Vagina (tissue), 2 donors: ENCODE measurements at regions not wholly inside any gene's neighbourhood (a gene's known extent, or its start where the extent isn't known, plus 50 kb on each side); places are given as distances from the start of the nearest gene placed in this dataset.

Experiments
- DNase-seq, 2 donors: peaks; one replicate each; pipeline ENCODE4 v3.0.0-alpha.2; 2017; ENCODE audit errors: extremely low spot score in 2 of 2
- H3K27ac ChIP-seq: fragments of 200-600 bp; sonication (generic); one replicate; pipeline ENCODE4 v1.5.1; 2019
- H3K27me3 ChIP-seq: fragments of 200-600 bp; sonication (generic); one replicate; pipeline ENCODE4 v1.5.1; 2019
- H3K36me3 ChIP-seq, 2 donors: fragments of 200-600 bp; sonication (generic); one replicate each; pipeline ENCODE4 v1.5.1; 2017 to 2019
- H3K4me1 ChIP-seq: fragments of 200-600 bp; sonication (generic); one replicate; pipeline ENCODE4 v1.5.1; 2019
- H3K4me3 ChIP-seq, 2 donors: fragments of 200-600 bp; sonication (generic); 1 replicate in 1 of 2; 2 replicates in 1 of 2; pipeline ENCODE4 v1.5.1; 2016 to 2019
- H3K9me3 ChIP-seq: fragments of 200-600 bp; sonication (generic); one replicate; pipeline ENCODE4 v1.5.1; 2019
- POLR2A ChIP-seq, 2 donors: fragments of 450-650 bp; IDR thresholded peaks; one replicate each; pipeline ENCODE4 v1.6.1; 2017; ENCODE audit warnings: antibody characterized with exemption in 2 of 2, mild to moderate bottlenecking in 2 of 2, moderate library complexity in 2 of 2
- POLR2AphosphoS5 ChIP-seq, 2 donors: sonication (generic); formaldehyde crosslinking; IDR thresholded peaks; one replicate each; pipeline ENCODE4 v1.9.0; 2017; ENCODE audit warnings: antibody characterized with exemption in 2 of 2, mild to moderate bottlenecking in 2 of 2, low read depth in 1 of 2; ENCODE audit not compliant: insufficient read depth in 1 of 2
- intact Hi-C: fragments of 100-400 bp; cut with DNase I; formaldehyde crosslinking; loops from one replicate; pipeline ENCODE4 v1.15.1; 2023
- TF ChIP-seq, protein P1 (sequence below), 3 experiments: fragments of 450-650 bp in 2 of 3; fragments of 200-600 bp in 1 of 3; sonication (generic) in 1 of 3; IDR thresholded peaks; one replicate each; pipeline ENCODE4 v1.5.1; 2017 to 2019; ENCODE audit warnings: antibody characterized with exemption in 3 of 3, mild to moderate bottlenecking in 2 of 3, moderate library complexity in 2 of 3

DNA sequence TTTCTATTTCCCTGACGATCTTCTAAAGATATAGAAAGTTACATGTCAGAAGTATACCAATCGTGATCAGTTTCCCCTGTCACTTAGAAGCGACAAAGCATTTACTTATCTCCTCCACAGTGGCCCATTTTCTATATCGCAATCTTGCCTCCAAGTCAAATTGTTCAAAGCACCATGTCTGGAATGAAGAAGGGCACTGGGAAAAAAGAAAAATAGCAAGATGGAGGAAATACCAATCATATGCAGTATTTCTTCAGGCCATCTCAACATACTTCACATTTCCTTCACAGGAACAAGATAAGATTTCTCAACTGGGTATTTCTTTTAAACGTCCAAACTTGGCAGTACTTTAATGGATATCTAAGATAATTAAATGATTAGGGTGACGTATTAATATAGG, 63.3 kb upstream of the IL6 start:
- Histone ChIP-seq H3K4me1 (no peaks in the 10 kb centered on the region), H3K4me3 (no peak overlapping the region), H3K36me3 (no peaks in the 10 kb centered on the region), H3K27me3 (no peaks in the 10 kb centered on the region), H3K27ac (no peak overlapping the region), H3K9me3 (no peaks in the 10 kb centered on the region)
- DNase-seq: no peak
- intact Hi-C loops: no loop called here
- TF ChIP-seq, protein P1, sequence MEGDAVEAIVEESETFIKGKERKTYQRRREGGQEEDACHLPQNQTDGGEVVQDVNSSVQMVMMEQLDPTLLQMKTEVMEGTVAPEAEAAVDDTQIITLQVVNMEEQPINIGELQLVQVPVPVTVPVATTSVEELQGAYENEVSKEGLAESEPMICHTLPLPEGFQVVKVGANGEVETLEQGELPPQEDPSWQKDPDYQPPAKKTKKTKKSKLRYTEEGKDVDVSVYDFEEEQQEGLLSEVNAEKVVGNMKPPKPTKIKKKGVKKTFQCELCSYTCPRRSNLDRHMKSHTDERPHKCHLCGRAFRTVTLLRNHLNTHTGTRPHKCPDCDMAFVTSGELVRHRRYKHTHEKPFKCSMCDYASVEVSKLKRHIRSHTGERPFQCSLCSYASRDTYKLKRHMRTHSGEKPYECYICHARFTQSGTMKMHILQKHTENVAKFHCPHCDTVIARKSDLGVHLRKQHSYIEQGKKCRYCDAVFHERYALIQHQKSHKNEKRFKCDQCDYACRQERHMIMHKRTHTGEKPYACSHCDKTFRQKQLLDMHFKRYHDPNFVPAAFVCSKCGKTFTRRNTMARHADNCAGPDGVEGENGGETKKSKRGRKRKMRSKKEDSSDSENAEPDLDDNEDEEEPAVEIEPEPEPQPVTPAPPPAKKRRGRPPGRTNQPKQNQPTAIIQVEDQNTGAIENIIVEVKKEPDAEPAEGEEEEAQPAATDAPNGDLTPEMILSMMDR (IDR thresholded peaks at IDR 0.05): no peak
- TF ChIP-seq POLR2AphosphoS5 (IDR thresholded peaks at IDR 0.05; ENCODE audit: insufficient read depth in 1 of 2, low read depth in 1 of 2) (no peak), POLR2A (IDR thresholded peaks at IDR 0.05) (no peak)

DNA sequence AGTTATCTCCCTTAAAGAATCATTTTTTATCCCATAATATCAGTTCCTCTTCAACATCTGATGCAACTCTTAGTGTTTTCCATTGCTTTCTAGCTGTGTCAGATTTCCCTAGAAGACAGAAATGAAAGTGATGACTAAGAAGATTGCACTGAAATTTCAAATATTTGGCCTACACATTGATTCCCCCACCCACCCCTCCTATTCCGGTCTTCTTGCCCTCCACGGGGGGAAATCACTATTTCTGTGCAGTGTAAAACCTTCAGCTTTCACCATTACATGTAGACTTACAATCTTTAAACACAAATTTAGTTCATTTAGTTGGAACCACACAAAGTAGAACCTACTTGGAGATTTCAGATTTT, 63.7 kb upstream of the IL6 start:
- no peak overlapping the region for H3K4me3 ChIP-seq
- no peak overlapping the region for H3K27ac ChIP-seq
- intact Hi-C loops: no loop called here
- H3K36me3 ChIP-seq: no peaks in the 10 kb centered on the region
- H3K27me3 ChIP-seq: no peaks in the 10 kb centered on the region
- no peaks in the 10 kb centered on the region for H3K4me1 ChIP-seq
- no peak for DNase-seq
- TF ChIP-seq POLR2A (IDR thresholded peaks at IDR 0.05): no peak
- TF ChIP-seq, protein P1 (IDR thresholded peaks at IDR 0.05): no peak
- TF ChIP-seq POLR2AphosphoS5 (IDR thresholded peaks at IDR 0.05; ENCODE audit: insufficient read depth in 1 of 2, low read depth in 1 of 2): no peak
- H3K9me3 ChIP-seq: no peaks in the 10 kb centered on the region

DNA sequence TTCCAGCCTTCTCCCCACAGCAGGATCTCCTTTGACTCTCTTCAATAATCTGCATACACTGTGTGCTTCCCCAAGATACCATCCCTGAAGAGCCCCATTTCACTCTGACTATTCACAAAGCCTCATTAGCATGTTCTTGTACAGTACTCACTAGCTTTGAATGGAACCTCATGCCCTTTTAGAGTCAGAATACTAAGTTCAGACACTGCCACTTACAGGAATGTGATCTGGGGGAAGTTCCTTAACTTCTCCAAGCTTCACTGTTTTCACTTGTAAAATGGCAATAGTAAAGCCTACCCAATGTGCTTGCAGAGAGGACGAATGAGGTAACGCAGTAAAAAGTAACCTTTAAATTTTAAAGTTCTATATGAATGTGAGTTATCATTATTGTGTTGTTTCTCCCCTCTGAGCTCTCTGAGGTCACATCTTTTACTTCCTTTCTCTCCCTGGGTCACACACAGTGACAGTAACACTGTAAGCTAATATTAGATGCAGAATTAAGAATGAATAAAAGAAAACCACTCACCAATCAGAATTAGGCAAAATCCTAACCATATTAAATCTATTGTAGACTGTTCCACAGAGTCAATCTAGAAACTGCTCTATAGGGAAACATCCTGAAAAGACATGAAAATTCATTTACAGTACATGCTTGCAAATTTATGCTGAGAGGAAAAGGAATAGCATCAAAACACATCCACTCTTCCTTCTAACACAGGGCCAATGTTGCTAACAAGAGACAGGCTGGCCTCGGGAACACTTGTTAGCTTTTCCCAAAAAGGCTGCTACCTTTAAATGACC, 64.2 kb upstream of the IL6 start:
- DNase-seq: no peak
- Histone ChIP-seq H3K9me3 (no peaks in the 10 kb centered on the region), H3K27me3 (no peaks in the 10 kb centered on the region), H3K27ac (no peak overlapping the region), H3K36me3 (no peaks in the 10 kb centered on the region), H3K4me1 (no peaks in the 10 kb centered on the region), H3K4me3 (no peak overlapping the region)
- intact Hi-C loops: no loop called here
- TF ChIP-seq, protein P1 (IDR thresholded peaks at IDR 0.05): no peak
- TF ChIP-seq POLR2A (IDR thresholded peaks at IDR 0.05) (no peak), POLR2AphosphoS5 (IDR thresholded peaks at IDR 0.05; ENCODE audit: insufficient read depth in 1 of 2, low read depth in 1 of 2) (no peak)

DNA sequence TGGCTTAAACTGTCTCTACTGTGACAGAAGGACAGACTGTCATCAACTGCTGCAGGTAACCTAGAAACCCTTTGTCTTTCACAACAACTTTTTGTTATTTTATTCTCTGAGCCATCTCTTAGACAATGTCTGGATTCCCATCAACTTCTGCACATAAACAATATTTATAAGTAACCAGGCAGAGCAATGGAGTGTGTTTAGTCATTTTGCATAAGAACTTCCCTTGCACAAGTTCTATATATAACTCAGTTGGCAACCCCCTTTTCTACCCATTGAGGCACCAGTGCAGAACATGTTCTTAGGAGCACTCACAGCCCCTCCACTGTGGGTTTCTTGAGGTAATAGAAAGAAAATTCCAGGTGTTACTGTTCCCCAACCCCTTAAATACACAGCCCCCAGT, 65.0 kb upstream of the IL6 start:
- no peaks in the 10 kb centered on the region for H3K4me1 ChIP-seq
- H3K9me3 ChIP-seq: no peaks in the 10 kb centered on the region
- H3K4me3 ChIP-seq: no peak overlapping the region
- H3K36me3 ChIP-seq: no peaks in the 10 kb centered on the region
- intact Hi-C loops: no loop called here
- H3K27me3 ChIP-seq: no peaks in the 10 kb centered on the region
- no peak overlapping the region for H3K27ac ChIP-seq
- no peak for DNase-seq
- TF ChIP-seq POLR2A (IDR thresholded peaks at IDR 0.05) (no peak), POLR2AphosphoS5 (IDR thresholded peaks at IDR 0.05; ENCODE audit: insufficient read depth in 1 of 2, low read depth in 1 of 2) (no peak)
- TF ChIP-seq, protein P1 (IDR thresholded peaks at IDR 0.05): no peak

DNA sequence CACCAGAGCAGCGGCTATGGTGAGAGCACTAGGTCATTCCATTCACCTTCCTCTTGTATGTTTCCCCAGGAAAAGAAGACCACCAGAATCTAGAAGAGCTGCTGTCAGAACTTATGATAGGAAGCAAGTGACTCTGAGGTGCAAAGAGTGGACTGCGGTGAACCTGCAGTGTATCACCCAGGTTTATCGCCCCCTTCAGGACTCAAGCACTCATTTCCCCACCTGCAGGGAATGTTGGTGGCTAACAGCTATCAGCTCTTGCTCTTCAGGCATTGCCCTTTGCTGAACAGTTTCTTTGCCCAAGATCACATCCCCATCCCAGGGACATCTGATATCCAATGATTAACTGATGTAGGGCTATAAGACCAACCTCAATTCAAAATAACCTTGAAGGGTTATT, 66.3 kb upstream of the IL6 start:
- Histone ChIP-seq H3K27ac (no peak overlapping the region), H3K4me1 (no peaks in the 10 kb centered on the region), H3K9me3 (no peaks in the 10 kb centered on the region), H3K36me3 (no peaks in the 10 kb centered on the region), H3K4me3 (no peak overlapping the region), H3K27me3 (no peaks in the 10 kb centered on the region)
- no peak for DNase-seq
- intact Hi-C loops: no loop called here
- TF ChIP-seq, protein P1 (IDR thresholded peaks at IDR 0.05): no peak
- TF ChIP-seq POLR2A (IDR thresholded peaks at IDR 0.05): no peak
- no peak for TF ChIP-seq POLR2AphosphoS5 (IDR thresholded peaks at IDR 0.05; ENCODE audit: insufficient read depth in 1 of 2, low read depth in 1 of 2)
